Keratinocyte (primary cell): ENCODE measurements at regions not wholly inside any gene's neighbourhood (a gene's known extent, or its start where the extent isn't known, plus 50 kb on each side); places are given as distances from the start of the nearest gene placed in this dataset.

Experiments used
- DNase-seq: peaks from one replicate; pipeline ENCODE4 v3.0.0-alpha.2; 2011; ENCODE audit warnings: low read depth, missing footprints, low spot score
- FAIRE-seq: peaks from 2 replicates; lab custom pipeline; 2011; peaks lifted over from hg19 to GRCh38; lab: Jason Lieb, UNC
- H2AFZ ChIP-seq: 2 replicates; pipeline ENCODE4 v1.6.0; 2012; ENCODE audit warnings: low read length, control low read depth, inconsistent platforms; ENCODE audit not compliant: control insufficient read depth
- H3K27ac ChIP-seq: 2 replicates; pipeline ENCODE4 v1.5.1; 2011; ENCODE audit warnings: low read length; ENCODE audit not compliant: control insufficient read depth, insufficient read depth
- H3K27me3 ChIP-seq: 3 replicates; pipeline ENCODE4 v1.6.0; 2011; ENCODE audit warnings: low read length; ENCODE audit not compliant: control insufficient read depth, insufficient read depth; ENCODE audit errors: extremely low read depth
- H3K36me3 ChIP-seq, 2 experiments: 2 replicates in 1 of 2; 3 replicates in 1 of 2; pipeline ENCODE4 v1.5.1; 2011; ENCODE audit warnings: low read length in 2 of 2, mild to moderate bottlenecking in 1 of 2; ENCODE audit not compliant: control insufficient read depth in 2 of 2, insufficient read depth in 2 of 2; ENCODE audit errors: extremely low read depth in 1 of 2
- H3K4me1 ChIP-seq: 3 replicates; pipeline ENCODE4 v1.5.1; 2011; ENCODE audit warnings: low read length; ENCODE audit not compliant: control insufficient read depth, insufficient read depth; ENCODE audit errors: extremely low read depth
- H3K4me2 ChIP-seq: 3 replicates; pipeline ENCODE4 v1.6.0; 2011; ENCODE audit warnings: low read depth, low read length; ENCODE audit not compliant: control insufficient read depth, insufficient read depth; ENCODE audit errors: extremely low read depth
- H3K4me3 ChIP-seq, 3 experiments: fragments of 200-600 bp in 1 of 3; sonication (generic) in 1 of 3; 2 replicates in 2 of 3; 3 replicates in 1 of 3; pipeline ENCODE4 v1.5.1; 2011 to 2016; ENCODE audit warnings: low read length in 3 of 3, mild to moderate bottlenecking in 3 of 3, control low read depth in 2 of 3, inconsistent platforms in 1 of 3, low read depth in 1 of 3, mixed read lengths in 1 of 3, mixed run types in 1 of 3, moderate library complexity in 1 of 3; ENCODE audit not compliant: control insufficient read depth in 2 of 3, insufficient read depth in 2 of 3; ENCODE audit errors: extremely low read depth in 1 of 3
- H3K79me2 ChIP-seq: 2 replicates; pipeline ENCODE4 v1.6.0; 2012; ENCODE audit warnings: low read length; ENCODE audit not compliant: control insufficient read depth, insufficient read depth
- H3K9ac ChIP-seq: 3 replicates; pipeline ENCODE4 v1.6.0; 2011; ENCODE audit warnings: low read length; ENCODE audit not compliant: control insufficient read depth, insufficient read depth; ENCODE audit errors: extremely low read depth
- H3K9me1 ChIP-seq: 3 replicates; pipeline ENCODE4 v1.6.0; 2011; ENCODE audit warnings: low read length; ENCODE audit not compliant: control insufficient read depth, insufficient read depth; ENCODE audit errors: extremely low read depth
- H3K9me3 ChIP-seq: 2 replicates; pipeline ENCODE4 v1.5.1; 2012; ENCODE audit warnings: low read depth, low read length; ENCODE audit not compliant: control insufficient read depth
- H4K20me1 ChIP-seq: 3 replicates; pipeline ENCODE4 v1.6.0; 2011; ENCODE audit warnings: low read length; ENCODE audit not compliant: control insufficient read depth, insufficient read depth; ENCODE audit errors: extremely low read depth
- EZH2 ChIP-seq: IDR thresholded peaks from one replicate; pipeline ENCODE4 v1.6.1; 2012; ENCODE audit warnings: inconsistent platforms, mild to moderate bottlenecking, low read length, moderate library complexity
- dilution Hi-C: fragments of 300-500 bp; cut with MboI; formaldehyde crosslinking; loops from one replicate; pipeline ENCODE4 v1.7.0; 2020; ENCODE audit warnings: low sequenced_read_pairs; ENCODE audit not compliant: extremely low pct_ligation_motif_present
- TF ChIP-seq, protein P1 (sequence below), 3 experiments: IDR thresholded peaks in 1 of 3; conservative IDR thresholded peaks in 1 of 3; optimal IDR thresholded peaks in 1 of 3; 2 replicates in 2 of 3; 3 replicates in 1 of 3; pipeline versions ENCODE3 to v1.5.1; 2011; ENCODE audit warnings: low read length in 3 of 3, mild to moderate bottlenecking in 3 of 3, moderate library complexity in 2 of 3, control low read depth in 1 of 3, inconsistent platforms in 1 of 3; ENCODE audit not compliant: insufficient read depth in 2 of 3; ENCODE audit errors: extremely low read depth in 1 of 3

DNA sequence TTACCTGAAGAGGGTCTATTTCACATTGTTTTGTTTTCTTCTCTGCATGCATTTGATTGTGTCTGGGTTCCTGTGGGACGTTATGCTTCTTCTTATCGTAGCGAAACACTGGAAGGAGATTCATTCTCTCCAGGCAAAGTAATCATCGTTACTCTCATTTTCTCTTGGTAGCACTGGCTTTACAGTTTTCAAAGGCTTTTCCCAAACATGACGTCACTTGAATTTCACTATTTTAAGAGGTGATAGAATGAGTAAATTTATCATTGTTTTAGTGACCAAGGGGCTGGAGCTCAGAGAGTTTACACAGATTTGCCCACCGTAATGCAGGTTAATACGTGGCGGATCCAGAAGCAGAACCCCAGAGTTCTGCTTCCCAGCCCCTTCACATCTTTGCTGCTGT lies 391.4 kb downstream of the DCDC2C start:
- H3K9ac ChIP-seq: no peak overlapping the region
- H3K79me2 ChIP-seq: no peaks in the 10 kb centered on the region
- no peaks in the 10 kb centered on the region for H3K4me1 ChIP-seq
- H3K4me3 ChIP-seq: no peak overlapping the region
- TF ChIP-seq, protein P1, sequence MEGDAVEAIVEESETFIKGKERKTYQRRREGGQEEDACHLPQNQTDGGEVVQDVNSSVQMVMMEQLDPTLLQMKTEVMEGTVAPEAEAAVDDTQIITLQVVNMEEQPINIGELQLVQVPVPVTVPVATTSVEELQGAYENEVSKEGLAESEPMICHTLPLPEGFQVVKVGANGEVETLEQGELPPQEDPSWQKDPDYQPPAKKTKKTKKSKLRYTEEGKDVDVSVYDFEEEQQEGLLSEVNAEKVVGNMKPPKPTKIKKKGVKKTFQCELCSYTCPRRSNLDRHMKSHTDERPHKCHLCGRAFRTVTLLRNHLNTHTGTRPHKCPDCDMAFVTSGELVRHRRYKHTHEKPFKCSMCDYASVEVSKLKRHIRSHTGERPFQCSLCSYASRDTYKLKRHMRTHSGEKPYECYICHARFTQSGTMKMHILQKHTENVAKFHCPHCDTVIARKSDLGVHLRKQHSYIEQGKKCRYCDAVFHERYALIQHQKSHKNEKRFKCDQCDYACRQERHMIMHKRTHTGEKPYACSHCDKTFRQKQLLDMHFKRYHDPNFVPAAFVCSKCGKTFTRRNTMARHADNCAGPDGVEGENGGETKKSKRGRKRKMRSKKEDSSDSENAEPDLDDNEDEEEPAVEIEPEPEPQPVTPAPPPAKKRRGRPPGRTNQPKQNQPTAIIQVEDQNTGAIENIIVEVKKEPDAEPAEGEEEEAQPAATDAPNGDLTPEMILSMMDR (optimal IDR thresholded peaks at IDR 0.05 in 1 of 3, IDR thresholded peaks at IDR 0.05 in 1 of 3, conservative IDR thresholded peaks at IDR 0.05 in 1 of 3; ENCODE audit: extremely low read depth in 1 of 3, insufficient read depth in 2 of 3, low read length in 3 of 3): no peak
- no peak for TF ChIP-seq EZH2
- dilution Hi-C loops: no loop called here
- no peaks in the 10 kb centered on the region for H3K27me3 ChIP-seq
- H2AFZ ChIP-seq: no peak overlapping the region
- no peak for DNase-seq
- FAIRE-seq: no peak
- peaks cover 3% of the 10 kb centered on the region for H3K9me3 ChIP-seq
- no peaks in the 10 kb centered on the region for H4K20me1 ChIP-seq
- no peaks in the 10 kb centered on the region for H3K9me1 ChIP-seq
- no peak overlapping the region for H3K27ac ChIP-seq
- no peak overlapping the region for H3K4me2 ChIP-seq
- H3K36me3 ChIP-seq: no peaks in the 10 kb centered on the region

DNA sequence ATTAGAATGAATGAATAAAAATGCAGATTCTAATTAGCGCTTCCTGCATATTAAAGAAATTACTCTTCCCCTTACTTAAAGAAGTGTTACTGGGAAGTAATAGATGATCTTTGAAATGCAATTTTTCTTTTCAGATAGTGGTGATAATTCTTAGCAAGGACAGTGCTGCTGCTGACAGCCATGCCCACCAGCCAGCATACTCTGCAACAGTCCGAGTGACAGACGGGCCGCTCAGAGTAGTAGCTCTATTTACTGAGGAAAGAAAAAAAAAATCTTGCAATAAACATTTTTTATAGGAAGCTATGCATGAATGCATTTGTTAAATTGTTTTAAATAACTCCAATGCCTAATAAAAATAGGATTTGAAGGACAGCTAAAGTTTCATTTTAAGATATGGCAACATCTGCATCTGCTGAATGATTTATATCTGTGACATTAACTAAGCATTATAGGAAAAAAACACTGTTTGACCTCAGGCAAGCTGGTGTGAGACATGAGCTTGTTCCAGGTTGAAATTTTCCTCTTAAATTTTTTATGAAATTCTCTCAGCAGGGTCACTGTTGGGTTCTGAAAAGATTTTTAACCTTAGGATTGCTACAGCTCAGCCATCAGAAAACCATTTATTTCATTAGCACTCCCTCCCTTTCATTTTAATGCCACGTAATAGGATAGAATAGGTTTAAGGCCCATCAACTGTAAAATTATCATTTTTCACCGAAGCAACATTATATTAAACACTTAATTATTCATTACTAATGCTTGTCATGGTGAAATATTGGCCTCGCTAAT lies 393.8 kb downstream of the DCDC2C start:
- Histone ChIP-seq H3K27me3 (no peaks in the 10 kb centered on the region), H3K27ac (no peak overlapping the region), H3K9me3 (no peaks in the 10 kb centered on the region), H2AFZ (no peak overlapping the region), H3K4me1 (no peaks in the 10 kb centered on the region), H3K79me2 (no peaks in the 10 kb centered on the region), H3K36me3 (no peaks in the 10 kb centered on the region), H3K4me3 (no peak overlapping the region), H3K9me1 (no peaks in the 10 kb centered on the region), H3K4me2 (no peak overlapping the region), H4K20me1 (no peaks in the 10 kb centered on the region), H3K9ac (no peak overlapping the region)
- DNase-seq (no peak), FAIRE-seq (no peak)
- TF ChIP-seq, protein P1 (optimal IDR thresholded peaks at IDR 0.05 in 1 of 3, IDR thresholded peaks at IDR 0.05 in 1 of 3, conservative IDR thresholded peaks at IDR 0.05 in 1 of 3; ENCODE audit: extremely low read depth in 1 of 3, insufficient read depth in 2 of 3, low read length in 3 of 3): no peak
- TF ChIP-seq EZH2: no peak
- dilution Hi-C loops: no loop called here
